Activated CD4-positive, alpha-beta T cell treated with anti-CD3 and anti-CD28 coated beads, Interleukin-2, amount 50 U/mL, for 1 hour (primary cell): ENCODE measurements at regions not wholly inside any gene's neighbourhood (a gene's known extent, or its start where the extent isn't known, plus 50 kb on each side); places are given as distances from the start of the nearest gene placed in this dataset.
"Not testable (repeated sequence)": the region's sequence is repeated elsewhere in the genome, so short reads cannot be mapped to it uniquely, and the experiment has no call there.

Source experiments
- DNase-seq: peaks from one replicate; pipeline ENCODE4 v3.0.0-alpha.2; 2020

DNA sequence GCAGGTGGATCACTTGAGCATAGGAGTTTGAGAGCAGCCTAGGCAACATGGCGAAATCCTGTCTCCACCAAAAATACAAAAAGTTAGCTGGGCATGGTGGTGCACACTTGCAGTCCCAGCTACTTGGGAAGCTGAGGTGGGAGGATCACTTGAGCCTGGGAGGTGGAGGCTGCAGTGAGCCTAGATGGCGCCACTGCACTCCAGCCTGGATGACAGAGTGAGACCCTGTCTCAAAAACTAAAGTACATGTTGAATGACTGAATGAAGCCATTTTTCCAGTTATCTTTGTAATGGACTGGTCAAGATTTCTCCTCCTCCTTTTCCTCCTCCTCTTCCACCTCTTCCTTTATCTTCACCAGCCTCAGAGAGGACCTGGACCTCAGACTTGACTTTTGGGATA, 272.0 kb downstream of the SMAD2 start:
- no peak for DNase-seq

DNA sequence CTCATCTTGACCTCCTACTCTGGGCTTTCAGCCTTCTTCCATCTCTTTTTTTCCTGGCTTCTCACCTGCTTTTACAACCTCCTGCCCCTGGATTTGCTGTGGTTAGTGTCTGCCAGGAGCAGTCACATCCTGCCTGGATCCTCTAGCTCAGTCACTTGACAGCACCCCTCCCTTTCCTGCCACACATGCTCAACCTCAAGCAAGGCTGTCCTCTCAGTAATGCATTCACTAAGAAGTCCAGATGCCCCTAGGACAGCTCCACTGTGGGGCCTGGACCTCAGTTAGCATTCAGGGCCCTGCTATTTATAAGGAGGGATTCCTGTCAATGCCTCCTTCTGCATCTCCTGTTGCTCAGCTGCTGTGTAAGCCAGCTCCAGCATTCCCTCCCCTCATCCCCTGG, 275.5 kb downstream of the SMAD2 start:
- no peak for DNase-seq

DNA sequence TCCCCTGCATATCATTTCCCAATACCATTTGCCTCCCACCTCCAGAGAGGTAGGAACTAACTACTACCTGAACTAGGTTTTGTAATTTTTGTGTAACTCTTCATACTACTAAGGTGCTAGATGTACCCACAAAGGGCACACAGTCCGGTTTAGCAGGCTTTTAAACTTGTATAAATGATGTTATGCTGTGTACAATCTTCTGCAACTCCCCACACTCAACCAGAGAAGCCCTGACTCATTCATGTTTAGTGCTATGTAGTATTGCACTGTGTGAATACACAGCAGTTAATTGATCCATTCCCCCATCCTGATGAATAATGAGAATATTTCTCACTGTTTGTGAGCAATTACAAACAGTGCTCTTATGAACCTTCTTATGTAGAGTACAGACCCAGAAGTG, 285.6 kb downstream of the SMAD2 start:
- no peak for DNase-seq

DNA sequence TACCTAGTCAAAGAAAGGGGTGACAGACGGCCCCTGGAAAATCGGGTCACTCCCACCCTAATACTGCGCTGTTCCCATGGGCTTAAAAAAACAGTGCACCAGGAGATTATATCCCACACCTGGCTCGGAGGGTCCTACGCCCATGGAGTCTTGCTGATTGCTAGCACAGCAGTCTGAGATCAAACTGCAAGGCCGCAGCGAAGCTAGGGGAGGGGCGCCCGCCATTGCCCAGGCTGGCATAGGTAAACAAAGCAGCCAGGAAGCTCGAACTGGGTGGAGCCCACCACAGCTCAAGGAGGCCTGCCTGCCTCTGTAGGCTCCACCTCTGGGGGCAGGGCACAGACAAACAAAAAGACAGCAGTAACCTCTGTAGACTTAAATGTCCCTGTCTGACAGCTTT, 292.9 kb downstream of the SMAD2 start:
- DNase-seq, result not testable (repeated sequence)

DNA sequence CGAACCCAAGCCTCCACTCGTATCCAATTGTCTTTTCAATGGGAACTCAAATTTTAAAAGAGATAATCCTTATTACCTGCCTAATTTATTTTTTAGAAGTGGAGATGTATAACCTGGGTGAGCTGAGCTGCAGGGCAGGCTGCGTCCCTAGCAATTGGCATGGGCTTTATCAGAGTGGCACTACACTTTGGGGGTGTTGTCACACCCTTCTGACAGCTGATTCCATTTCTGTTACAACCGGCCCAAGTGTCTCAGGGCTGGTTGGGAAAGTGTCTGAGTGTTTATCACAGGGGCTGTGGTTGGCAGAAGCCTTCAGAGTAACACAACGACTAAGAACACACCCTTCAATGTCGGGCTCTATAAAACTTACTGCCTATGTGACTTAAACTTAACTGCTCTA, 295.0 kb downstream of the SMAD2 start:
- no peak for DNase-seq

DNA sequence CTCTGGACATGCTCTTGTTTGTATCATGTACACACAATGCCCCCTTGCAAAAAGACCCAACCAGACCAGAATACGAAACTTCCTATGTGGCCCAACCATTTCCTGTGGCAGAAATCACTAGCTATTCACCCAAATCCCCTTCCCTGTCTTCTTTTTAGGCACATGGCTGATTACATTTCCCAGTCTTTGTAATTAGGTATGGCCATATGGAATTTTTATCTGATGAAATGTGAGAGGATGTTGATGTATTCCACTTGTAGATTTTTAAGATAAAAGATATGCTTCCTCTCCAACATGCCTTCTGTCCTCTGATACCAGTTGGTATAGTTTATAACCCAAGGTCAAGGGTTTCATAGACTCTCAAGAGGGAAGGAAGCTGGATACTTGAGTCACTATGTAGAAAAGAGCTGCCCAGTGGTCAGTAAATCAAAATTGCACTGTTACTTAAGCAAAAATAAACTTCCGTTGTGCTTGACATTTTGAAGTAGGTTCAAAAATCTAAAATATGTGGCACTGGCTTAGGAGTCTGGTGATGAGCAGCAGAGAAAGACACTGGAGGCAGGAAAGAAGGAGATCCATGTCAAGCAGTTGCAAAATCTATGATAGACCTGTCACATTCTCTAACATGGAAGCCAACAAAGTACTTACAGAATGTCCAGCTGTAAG, 297.4 kb downstream of the SMAD2 start:
- DNase-seq, result no peak

DNA sequence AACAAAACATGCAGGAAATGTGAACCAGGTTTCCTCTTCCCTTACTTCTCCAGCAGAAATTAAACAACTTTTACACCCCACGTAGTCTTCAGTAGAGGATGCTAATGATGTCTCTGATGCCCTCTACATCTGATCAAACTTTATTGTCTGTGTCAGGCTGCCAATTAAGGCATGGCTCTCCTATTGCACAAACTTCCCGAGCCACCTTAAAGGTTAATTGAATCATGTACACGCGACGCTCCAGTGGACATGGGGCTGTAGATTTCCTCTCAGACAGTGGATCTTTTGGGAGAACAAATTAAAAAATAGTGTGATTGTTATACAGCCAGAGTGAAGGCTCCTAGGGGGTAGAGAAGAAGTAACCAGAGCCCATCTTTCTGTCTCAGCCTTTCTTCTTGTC, 301.6 kb downstream of the SMAD2 start:
- no peak for DNase-seq

DNA sequence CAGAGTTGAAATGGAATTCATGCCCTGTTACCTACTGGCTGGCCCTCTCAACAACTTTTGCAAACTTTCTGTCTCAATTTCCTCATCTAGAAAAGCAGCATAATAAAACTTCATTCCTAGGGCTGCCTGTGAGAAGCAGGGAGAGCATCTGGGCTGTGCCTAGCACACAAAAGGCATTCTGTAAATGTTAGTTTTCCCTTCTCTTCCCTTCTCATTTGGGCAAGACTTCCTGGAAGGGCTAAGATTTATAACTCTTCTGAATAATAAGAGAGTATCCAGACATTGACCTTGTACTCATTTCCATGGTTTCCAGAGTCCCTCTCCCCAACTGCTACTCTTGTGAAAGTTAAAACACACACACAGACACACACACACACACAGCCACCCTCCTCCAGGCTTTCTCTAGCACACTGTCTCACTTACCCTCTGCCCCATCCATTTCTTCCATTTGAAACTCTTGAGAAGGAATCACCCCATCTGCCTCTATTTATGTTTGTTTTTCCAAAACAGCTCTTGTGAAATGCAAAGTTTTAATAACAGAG, 302.1 kb downstream of the SMAD2 start:
- DNase-seq, result no peak

DNA sequence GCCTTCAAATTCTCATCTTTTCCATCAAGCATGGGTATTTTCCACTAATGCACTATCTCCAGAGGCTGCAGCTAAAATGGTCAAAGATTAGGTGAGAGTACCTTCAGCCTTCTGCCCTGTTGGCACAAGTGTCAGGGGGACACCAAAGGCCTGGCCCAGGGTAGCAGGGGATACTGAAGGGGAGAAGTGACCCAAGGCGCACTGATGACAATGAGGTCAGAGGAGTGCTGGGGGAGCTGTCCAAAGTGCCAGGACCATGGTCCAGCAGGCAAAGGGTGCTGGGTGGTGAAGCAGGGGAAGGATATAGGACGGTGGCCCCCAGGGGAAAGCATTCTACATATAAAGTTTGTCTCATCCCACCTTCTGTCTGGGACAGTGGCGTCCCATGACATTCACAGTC, 303.4 kb downstream of the SMAD2 start:
- DNase-seq, result no peak

DNA sequence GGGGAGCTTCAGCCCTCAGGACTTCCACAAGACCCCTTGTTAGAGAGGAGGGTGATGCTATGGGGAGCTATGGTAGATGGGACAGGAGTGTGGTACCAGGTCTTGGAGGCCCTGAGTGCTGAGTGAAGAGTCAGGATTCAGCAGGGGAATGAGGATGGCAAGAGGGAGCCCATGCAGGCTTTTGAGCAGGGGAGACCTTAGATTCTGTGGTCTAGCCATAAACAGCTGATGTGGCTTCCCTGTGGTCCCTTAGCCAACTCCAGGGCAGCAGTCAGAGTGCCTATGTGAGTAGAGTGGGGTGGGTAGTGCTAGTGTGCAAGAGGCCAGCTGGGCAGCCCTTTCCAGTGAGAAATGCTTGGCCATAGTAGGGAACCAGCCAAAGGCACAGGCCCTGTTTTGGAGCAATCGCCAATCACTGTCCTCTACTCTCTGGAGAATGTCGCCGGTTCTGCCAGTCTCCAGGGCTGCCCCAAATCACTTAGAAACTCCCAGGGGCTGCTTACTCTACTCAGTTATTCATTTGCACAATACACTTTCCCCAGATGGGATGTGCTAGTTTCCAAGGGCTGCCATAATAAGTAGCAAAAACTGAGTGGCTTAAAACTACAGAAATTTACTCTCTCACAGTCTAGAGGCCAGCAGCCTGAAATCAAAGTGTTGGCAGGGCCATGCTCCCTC, 310.5 kb downstream of the SMAD2 start:
- no peak for DNase-seq

DNA sequence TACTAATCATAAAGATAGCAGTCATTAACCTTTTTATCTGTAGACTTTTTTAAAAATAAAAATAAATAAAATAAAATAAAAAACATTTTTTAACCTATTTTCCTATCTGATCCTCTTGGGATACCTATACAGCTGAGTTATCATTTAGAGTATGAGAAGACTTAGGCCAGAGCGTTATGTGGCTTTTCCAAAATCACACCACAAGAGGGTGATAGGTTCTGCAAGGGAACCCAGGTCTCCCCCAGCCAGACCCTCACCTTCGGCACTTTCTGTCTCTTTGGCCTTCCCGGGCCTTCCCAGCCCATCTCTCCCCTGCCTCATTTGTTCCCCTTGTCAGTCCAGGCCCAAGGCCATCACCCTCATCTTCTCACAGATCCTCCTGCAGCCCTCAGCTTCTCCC, 311.7 kb downstream of the SMAD2 start:
- DNase-seq, result no peak

DNA sequence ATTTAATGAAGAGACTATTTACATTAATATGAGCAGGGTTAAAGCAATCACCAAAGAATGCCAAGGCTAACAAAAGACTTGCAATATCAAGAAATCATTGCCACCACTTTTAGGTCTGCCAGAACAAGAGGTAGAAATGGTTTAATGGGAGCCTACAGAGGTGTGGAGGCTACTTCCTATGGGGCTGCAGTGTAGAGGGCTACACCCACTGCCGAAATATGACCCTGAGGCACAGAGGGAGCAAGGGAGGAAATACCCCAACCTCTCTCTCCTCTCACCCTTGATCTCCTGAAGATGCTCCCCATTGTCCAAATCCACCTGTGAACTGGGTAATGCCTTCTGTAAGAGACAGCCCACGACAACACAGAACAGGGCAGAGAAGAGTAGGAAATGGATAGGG, 315.4 kb downstream of the SMAD2 start:
- no peak for DNase-seq

DNA sequence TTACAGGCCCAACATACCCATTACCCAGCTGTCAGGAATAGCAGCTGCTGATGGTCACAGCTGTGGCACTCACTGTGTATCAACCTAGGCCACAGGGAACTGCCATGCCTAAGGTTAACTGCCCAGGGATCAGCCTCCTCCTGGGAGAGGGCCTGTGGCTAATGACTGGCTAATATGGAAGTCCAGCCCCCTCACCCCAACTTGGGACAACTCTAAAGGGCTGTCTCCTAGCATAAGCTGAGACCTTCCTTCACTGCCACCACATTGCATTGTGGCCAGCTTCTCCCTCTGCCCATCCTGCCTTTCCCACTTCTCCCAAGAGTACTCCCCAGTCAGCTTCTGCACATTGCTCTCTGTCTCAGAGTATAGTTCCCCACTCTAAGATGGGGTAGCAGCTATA, 316.5 kb downstream of the SMAD2 start:
- no peak for DNase-seq

DNA sequence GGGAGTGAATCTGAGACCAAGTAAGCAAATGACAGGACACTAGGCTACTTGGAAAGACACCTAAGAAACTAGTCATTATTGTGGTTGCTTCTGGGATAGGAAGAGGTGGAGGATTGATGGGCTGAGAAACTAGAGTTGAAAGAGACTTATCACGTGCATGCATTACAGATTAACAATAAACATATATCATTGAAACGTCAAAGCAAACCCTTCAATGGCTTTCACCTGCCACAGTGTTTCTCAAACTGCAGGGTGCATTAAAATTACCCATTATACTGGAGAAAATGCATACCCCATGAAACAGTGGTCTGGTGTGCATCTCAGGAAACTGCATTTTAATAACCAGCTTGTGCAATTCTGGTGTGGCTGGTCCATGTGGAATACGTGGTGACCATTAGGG, 318.8 kb downstream of the SMAD2 start:
- DNase-seq, result no peak

DNA sequence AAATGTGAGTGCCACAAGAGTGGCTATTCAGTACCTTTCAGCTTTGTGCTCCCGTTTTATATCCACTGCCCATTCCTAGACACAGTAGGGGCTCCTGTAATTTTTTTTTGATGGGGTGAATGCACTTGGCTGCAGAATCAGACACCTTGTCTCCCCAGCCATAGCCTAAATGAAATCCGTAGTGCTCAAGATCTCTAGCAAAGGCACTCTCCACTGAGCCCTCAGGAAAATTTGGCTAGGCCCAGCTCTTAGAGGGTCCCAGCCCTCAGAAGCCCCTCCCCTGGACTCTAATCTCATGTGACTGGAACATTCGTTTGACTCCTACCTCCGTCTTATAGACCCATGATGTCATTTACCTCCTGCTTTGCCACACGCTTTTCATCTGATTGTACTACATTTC, 323.9 kb downstream of the SMAD2 start:
- DNase-seq, result no peak

DNA sequence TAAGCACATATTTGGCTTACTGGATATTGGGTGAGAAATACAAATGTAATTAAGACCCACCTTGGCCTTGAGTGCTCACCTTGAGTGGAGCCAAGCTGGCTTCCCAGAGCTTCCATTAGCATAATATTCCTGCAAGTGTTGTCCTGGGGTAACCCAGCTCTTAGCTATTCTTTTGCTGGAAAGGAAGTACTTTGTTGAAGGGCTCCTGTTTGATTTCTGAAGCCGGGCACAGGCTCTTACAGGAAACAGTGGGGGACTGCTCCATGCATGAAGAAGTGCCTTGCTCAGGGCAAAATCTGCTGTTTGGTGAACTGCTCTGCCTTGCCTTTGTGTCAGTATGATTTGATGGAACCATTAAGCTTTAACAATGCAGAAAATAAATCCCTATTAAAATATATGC, 325.4 kb downstream of the SMAD2 start:
- no peak for DNase-seq

DNA sequence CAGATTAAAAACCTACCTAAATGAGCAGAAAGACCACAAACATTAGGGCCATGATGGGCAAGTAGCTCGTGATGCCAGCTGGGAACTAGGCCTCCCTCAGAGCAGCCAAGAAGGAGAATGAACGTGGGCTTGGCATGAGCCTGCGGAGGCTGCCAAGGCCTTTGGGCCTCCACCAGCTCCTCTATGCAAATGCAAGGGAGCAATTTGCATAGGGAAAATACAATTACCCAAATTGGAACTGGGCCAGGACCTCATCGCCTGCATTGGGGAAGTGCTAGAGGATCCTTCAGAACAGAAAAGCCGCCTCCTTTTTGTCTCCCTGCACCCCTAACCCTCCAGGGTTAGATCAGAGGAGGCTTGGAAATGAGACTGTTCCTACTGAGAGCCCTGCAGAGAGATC, 326.4 kb downstream of the SMAD2 start:
- no peak for DNase-seq

DNA sequence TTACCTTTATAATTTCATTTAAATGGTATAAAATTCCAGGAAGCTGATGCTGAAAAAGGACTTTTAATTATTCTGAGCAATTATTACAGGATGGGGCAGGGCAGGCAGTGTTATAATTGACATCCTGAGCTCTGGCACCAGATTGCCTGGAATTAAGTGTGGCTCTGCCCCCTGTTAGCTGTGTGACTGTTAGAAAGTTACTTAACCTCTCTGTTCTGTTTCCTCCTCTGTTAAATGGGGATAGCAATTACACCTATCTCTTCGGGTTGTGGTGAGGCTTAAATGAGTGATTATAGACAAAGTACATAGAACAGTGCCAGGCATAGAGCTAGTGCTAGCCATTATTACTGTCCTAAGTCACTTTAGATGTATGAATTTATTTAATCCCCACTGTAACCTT, 327.3 kb downstream of the SMAD2 start:
- no peak for DNase-seq

DNA sequence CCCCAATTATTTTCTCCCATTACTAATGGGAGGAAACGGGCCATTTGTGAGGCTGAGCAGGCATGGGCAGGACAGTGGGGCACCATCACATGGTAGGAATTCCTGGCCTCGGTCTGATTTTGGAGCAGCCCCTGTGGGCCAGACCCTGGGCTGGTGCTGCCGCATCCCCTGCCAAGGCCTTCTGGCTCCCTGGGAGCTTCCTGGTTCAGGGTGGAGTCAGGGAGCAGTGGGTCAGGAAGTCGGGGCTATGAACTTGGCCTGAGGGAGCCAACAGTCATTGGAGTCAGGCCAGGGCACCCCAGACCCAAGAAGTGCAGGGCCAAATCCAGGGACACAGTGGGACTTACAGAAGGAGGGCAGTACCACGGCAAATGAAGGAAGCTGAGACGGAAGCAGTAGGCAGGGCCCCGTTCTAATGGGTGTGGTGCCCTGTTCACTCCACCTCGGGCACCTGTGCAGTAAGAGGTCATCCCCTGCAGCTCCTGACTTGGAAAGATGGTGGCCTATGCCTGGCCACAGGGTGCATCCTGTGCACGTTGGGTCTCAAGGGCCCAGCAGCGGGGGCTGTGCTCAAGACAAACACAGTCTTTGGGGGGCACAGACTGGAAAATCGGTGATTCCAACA, 328.1 kb downstream of the SMAD2 start:
- no peak for DNase-seq

DNA sequence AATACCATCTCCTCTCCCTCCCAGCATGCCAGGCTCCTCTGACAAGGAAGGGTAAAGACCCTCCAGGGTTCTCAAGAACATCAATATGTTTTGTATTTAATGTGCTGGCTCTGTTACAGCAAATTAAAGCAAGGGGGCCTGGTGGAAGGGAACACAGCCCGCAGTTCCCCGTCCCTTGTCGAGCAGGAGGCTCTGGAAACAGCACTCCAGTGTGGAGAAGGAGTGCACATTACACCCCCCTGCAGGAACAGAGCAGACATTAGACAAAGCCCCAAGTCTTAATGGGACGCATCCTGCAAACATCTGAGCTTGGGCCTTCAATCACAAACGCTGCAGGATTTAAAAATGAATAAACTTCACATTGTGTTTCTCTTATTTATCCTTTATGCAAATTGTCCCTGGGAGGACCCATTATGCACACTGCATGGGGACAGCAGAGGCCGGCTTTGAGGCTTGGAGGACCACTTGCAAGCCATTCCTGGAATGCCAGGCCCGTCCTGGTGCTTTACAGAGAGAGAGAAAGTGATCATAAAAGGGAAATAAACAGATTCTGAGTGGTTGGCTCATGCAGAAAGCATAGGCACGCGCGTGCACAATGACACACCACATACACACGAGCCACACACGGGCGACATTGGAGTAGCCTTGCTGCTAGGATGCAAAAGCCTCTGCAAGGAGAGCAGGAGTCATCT, 328.7 kb downstream of the SMAD2 start:
- DNase-seq, result no peak

DNA sequence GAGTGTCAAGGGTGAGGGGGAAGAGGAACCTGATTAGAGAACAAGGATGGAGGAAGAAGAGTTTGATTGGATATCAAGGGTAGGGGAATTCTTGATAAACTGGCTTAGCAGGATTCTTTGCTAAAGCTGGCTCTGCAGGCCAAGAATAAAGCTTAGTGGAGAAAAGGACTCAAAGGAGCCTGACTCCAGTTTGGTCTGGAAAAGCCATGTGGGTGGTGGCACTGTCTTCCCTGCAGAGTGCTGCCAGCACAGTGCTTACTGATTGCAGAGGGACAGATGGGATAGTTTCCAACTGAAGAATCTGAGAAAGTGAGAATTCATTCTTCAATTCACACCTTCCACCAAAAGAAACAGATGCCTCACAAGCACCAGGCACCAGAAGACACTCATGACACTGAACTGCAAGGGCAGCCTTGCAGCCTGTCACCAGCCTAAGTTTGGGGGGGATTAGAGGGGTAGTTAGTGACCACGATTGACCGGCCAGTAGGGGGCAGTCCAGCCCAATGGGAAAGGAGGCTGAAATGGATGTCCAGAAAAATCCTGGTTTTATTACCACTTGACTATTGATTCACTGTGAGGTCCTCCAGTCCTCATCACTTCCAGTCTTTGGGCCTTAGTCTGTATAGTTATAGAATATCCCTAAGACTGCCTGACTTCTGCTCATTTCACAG, 334.5 kb downstream of the SMAD2 start:
- DNase-seq, result peak; percentile 2

DNA sequence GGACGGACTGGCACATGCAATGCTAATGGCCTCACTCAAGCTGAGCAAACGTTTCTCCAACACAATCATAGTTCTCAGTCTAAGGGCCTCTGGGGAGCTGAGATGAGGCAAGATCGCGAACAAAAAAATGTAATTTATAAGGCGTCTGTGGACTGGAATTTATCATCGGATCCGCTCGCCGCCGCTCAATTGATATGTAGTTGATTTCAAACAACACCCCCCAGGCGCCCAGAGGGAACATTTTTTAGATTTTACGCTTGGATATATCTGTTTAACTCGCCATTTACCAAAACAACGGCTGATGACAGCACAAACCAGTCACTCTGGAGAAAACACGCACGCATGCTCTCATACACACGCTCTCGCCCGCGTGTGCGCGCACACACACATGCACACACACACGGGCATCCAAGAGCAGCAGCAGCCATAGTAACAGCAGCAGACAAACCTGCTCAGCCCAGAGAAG, 335.8 kb downstream of the SMAD2 start:
- DNase-seq, result no peak
